ENCODE measurements at regions not wholly inside any gene's neighbourhood (a gene's known extent, or its start where the extent isn't known, plus 50 kb on each side); places are given as distances from the start of the nearest gene placed in this dataset.

GRCh38 chr2:67208887-67209500 is 188.1 kb upstream of the ETAA1 start:
- H3K27ac ChIP-seq (ENCODE audit: low read length) = no peak overlapping the region
- Mint-ChIP-seq H3K4me3 (no peak overlapping the region), H3K36me3 (no peaks in the 10 kb centered on the region), H3K27ac (no peak overlapping the region), H3K4me1 (no peaks in the 10 kb centered on the region), H3K27me3 (ENCODE audit: low read depth in 2 of 2) (peaks cover 0 to 2% of the 10 kb centered on the region in 2 donors), H3K9me3 (no peaks in the 10 kb centered on the region)
- no peaks in the 10 kb centered on the region for H3K27me3 ChIP-seq (ENCODE audit: control insufficient read depth, insufficient read depth, low read length)
- DNase-seq = no peak
- H3K36me3 ChIP-seq (ENCODE audit: control insufficient read depth, insufficient read depth, low read length) = no peaks in the 10 kb centered on the region
- intact Hi-C loops (cut with micrococcal nuclease) = no loop called here
- 64% methylated on average over 1 of the region's 3 CpGs for WGBS (ENCODE audit: insufficient coverage)
- no peak for TF ChIP-seq CTCF (IDR thresholded peaks at IDR 0.05)
- no peaks in the 10 kb centered on the region for H3K4me1 ChIP-seq (ENCODE audit: control insufficient read depth, insufficient read depth, low read length)
- ATAC-seq = no peak
- H3K4me3 ChIP-seq (ENCODE audit: low read length) = no peak overlapping the region
- no peaks in the 10 kb centered on the region for H3K9me3 ChIP-seq (ENCODE audit: control insufficient read depth, insufficient read depth, low read length)

- no peak for TF ChIP-seq CTCF (IDR thresholded peaks at IDR 0.05)
- Histone ChIP-seq H3K4me3 (ENCODE audit: low read length) (no peak overlapping the region), H3K27me3 (ENCODE audit: control insufficient read depth, insufficient read depth, low read length) (no peaks in the 10 kb centered on the region), H3K36me3 (ENCODE audit: control insufficient read depth, insufficient read depth, low read length) (no peaks in the 10 kb centered on the region), H3K27ac (ENCODE audit: low read length) (no peak overlapping the region), H3K4me1 (ENCODE audit: control insufficient read depth, insufficient read depth, low read length) (no peaks in the 10 kb centered on the region), H3K9me3 (ENCODE audit: control insufficient read depth, insufficient read depth, low read length) (no peaks in the 10 kb centered on the region)
- Mint-ChIP-seq H3K4me1 (no peaks in the 10 kb centered on the region), H3K27me3 (ENCODE audit: low read depth in 2 of 2) (peaks cover 0 to 5% of the 10 kb centered on the region in 2 donors), H3K27ac (no peak overlapping the region), H3K4me3 (no peak overlapping the region), H3K36me3 (no peaks in the 10 kb centered on the region), H3K9me3 (no peaks in the 10 kb centered on the region)
- 68% methylated on average over 4 of the region's 4 CpGs for WGBS (ENCODE audit: insufficient coverage)
- ATAC-seq (no peak), DNase-seq (no peak)
- intact Hi-C loops (cut with micrococcal nuclease) = no loop called here
Measured at GRCh38 chr2:67210430-67210829, 186.7 kb upstream of the ETAA1 start.

GRCh38 chr2:67212203-67212602 is 184.9 kb upstream of the ETAA1 start:
- H3K27ac Mint-ChIP-seq = no peak overlapping the region
- H3K36me3 ChIP-seq (ENCODE audit: control insufficient read depth, insufficient read depth, low read length) = no peaks in the 10 kb centered on the region
- ATAC-seq = no peak
- no peak for DNase-seq
- H3K4me1 Mint-ChIP-seq = no peaks in the 10 kb centered on the region
- no peaks in the 10 kb centered on the region for H3K36me3 Mint-ChIP-seq
- H3K4me3 ChIP-seq (ENCODE audit: low read length) = no peak overlapping the region
- intact Hi-C loops (cut with micrococcal nuclease) = no loop called here
- H3K4me3 Mint-ChIP-seq = no peak overlapping the region
- no peaks in the 10 kb centered on the region for H3K9me3 Mint-ChIP-seq
- TF ChIP-seq CTCF (IDR thresholded peaks at IDR 0.05) = no peak
- no peaks in the 10 kb centered on the region for H3K9me3 ChIP-seq (ENCODE audit: control insufficient read depth, insufficient read depth, low read length)
- no peak overlapping the region for H3K27ac ChIP-seq (ENCODE audit: low read length)
- no peaks in the 10 kb centered on the region for H3K27me3 ChIP-seq (ENCODE audit: control insufficient read depth, insufficient read depth, low read length)
- H3K4me1 ChIP-seq (ENCODE audit: control insufficient read depth, insufficient read depth, low read length) = no peaks in the 10 kb centered on the region
- peaks cover 0 to 5% of the 10 kb centered on the region in 2 donors for H3K27me3 Mint-ChIP-seq (ENCODE audit: low read depth in 2 of 2)
- WGBS (ENCODE audit: insufficient coverage) = 87% methylated on average over 1 of the region's 1 CpG

GRCh38 chr2:67213270-67213670 is 183.9 kb upstream of the ETAA1 start:
- H3K27me3 ChIP-seq (ENCODE audit: control insufficient read depth, insufficient read depth, low read length) = no peaks in the 10 kb centered on the region
- H3K9me3 Mint-ChIP-seq = peaks cover 2% of the 10 kb centered on the region in 2 donors
- no peaks in the 10 kb centered on the region for H3K36me3 ChIP-seq (ENCODE audit: control insufficient read depth, insufficient read depth, low read length)
- TF ChIP-seq CTCF (IDR thresholded peaks at IDR 0.05) = no peak
- peaks cover 0 to 3% of the 10 kb centered on the region in 2 donors for H3K27me3 Mint-ChIP-seq (ENCODE audit: low read depth in 2 of 2)
- H3K4me3 ChIP-seq (ENCODE audit: low read length) = no peak overlapping the region
- H3K27ac ChIP-seq (ENCODE audit: low read length) = no peak overlapping the region
- no peaks in the 10 kb centered on the region for H3K4me1 Mint-ChIP-seq
- H3K4me3 Mint-ChIP-seq = no peak overlapping the region
- H3K27ac Mint-ChIP-seq = no peak overlapping the region
- no peaks in the 10 kb centered on the region for H3K4me1 ChIP-seq (ENCODE audit: control insufficient read depth, insufficient read depth, low read length)
- no peaks in the 10 kb centered on the region for H3K9me3 ChIP-seq (ENCODE audit: control insufficient read depth, insufficient read depth, low read length)
- 89% methylated on average over 8 of the region's 8 CpGs for WGBS (ENCODE audit: insufficient coverage)
- DNase-seq = no peak
- intact Hi-C loops (cut with micrococcal nuclease) = no loop called here
- ATAC-seq = no peak
- no peaks in the 10 kb centered on the region for H3K36me3 Mint-ChIP-seq

Measured in natural killer cell (primary cell).